GM12872 (cell line): ENCODE measurements at regions not wholly inside any gene's neighbourhood (a gene's known extent, or its start where the extent isn't known, plus 50 kb on each side); places are given as distances from the start of the nearest gene placed in this dataset.

Source experiments
- TF ChIP-seq, protein P1 (sequence below): IDR thresholded peaks from 3 replicates; pipeline ENCODE4 v1.5.1; 2011; ENCODE audit warnings: low read depth, mild to moderate bottlenecking, low read length, moderate library complexity; ENCODE audit not compliant: insufficient read depth

DNA sequence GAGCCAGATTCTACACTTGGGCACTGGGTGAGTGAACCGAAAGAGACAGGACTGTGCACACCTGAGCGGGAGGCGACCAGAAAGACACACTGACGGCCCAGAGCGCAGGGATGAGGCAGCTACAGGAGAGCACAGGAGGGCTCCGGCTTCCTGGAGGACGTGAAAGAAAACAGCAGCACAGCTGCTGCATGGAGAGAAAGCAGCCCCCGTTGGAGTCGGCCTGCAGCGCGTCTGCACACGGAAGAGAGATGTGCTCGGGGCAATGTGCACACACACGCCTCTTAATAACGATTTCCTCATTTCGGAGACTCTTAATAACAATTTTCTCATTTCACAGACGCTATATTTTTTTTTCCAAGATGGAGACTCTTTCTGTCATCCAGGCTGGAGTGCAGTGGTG is 160.4 kb downstream of the CTTN start:
- TF ChIP-seq, protein P1, sequence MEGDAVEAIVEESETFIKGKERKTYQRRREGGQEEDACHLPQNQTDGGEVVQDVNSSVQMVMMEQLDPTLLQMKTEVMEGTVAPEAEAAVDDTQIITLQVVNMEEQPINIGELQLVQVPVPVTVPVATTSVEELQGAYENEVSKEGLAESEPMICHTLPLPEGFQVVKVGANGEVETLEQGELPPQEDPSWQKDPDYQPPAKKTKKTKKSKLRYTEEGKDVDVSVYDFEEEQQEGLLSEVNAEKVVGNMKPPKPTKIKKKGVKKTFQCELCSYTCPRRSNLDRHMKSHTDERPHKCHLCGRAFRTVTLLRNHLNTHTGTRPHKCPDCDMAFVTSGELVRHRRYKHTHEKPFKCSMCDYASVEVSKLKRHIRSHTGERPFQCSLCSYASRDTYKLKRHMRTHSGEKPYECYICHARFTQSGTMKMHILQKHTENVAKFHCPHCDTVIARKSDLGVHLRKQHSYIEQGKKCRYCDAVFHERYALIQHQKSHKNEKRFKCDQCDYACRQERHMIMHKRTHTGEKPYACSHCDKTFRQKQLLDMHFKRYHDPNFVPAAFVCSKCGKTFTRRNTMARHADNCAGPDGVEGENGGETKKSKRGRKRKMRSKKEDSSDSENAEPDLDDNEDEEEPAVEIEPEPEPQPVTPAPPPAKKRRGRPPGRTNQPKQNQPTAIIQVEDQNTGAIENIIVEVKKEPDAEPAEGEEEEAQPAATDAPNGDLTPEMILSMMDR, result no peak

DNA sequence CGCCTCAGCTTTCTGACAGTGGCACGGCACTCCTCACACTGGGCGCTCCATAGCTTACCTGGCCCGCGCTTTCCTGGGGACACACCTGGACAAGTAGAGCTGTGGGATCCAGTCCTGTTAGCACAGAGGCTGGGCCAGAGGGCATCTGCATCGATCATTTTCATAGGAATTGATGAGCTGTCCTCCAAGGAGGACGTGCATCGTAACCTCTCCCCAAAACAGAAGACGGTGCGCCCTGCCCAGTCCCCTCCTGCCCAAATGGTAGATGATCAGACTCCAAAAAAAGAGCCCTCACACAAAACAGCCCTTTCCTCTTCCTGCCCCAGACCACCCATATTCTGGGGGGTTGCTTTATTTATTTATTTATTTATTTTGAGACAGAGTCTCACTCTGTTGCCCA is 161.2 kb downstream of the CTTN start:
- TF ChIP-seq, protein P1, result no peak

DNA sequence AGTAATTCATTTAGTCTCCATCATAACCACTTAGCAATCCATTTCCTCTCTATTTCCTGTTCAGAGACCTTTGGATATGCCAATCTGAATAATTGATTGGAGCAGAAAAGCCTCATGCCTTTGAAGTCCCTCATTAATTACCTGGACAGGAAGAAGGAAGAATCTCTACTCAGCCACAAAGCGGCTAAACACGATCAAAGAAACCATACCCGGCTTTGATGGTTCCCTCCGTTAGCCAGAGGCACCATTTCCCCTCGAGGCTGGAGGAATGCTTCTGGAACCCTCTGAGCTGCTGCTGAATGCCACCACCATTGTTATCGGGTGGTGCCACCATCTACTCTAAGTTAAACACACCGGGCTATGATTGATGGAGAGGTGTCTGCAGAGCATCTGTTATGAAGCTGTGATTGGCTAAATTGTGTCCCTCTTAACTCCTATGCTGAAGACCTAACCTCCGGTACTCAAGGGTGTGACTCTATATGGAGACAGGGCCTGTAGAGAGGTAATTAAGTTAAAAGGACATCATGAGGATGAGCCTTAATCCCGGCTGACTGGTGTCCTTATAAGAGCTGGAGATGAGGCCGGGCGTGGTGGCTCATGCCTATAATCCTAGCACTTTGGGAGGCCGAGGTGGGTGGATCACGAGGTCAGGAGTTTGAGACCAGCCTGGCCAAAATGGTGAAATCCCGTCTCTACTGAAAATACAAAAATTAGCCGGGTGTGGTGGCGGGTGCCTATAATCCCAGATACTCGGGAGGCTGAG is 168.6 kb downstream of the CTTN start:
- TF ChIP-seq, protein P1, result no peak

DNA sequence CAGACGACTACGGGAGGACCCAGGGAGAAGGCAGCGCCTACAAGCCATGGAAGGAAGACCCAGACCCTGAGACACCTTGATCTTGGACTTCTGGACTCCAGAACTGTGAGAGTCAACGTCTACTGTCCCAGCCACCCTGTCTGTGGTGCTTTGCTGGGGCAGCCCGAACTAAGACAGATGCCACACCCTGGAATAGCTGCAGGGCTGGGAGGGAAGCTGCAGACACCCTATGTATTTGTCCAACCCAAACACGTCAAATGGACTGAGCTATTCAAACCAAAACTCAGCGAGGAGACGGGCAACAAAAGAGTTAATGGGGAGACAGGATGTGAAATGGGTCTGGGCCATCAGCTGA is 169.3 kb downstream of the CTTN start:
- TF ChIP-seq, protein P1, result no peak

DNA sequence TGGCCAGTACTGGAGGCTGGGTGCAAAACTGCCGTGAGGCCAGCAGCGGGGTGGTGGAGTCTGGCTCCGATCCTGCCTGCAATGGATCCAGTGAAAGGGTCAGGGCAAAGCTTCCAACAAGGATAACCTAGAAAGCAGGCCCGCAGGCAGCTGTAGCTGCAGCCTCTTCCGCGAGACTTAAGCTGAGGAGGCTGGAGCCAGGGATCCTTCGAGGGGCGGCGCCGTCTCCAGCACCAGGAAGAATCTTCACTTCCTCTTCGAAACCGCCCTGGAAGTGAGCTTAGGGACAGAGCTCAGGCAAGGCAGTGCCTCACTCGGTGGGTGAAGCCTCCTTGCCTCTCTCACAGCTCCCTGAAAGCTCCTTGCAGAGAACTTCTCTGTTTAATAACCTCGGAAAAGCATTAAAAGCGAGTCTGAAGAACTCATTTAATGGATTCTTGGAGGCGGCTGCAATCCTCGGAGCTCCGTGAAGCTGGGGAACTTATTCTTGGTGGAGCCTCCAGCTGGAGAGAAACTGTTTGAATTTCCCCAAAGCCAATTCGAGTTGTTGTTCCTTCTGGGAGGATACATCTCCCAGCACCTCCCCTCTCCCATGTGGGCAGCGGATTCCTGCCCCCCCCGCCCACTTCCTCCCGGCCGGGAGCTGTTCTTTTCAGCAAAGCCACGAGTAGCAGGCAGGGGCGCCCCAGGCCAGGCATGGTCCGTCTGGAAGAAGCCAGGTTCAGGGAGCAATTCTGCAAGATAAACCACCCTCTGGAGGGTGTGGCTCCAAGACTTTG is 169.9 kb downstream of the CTTN start:
- TF ChIP-seq, protein P1, result no peak

DNA sequence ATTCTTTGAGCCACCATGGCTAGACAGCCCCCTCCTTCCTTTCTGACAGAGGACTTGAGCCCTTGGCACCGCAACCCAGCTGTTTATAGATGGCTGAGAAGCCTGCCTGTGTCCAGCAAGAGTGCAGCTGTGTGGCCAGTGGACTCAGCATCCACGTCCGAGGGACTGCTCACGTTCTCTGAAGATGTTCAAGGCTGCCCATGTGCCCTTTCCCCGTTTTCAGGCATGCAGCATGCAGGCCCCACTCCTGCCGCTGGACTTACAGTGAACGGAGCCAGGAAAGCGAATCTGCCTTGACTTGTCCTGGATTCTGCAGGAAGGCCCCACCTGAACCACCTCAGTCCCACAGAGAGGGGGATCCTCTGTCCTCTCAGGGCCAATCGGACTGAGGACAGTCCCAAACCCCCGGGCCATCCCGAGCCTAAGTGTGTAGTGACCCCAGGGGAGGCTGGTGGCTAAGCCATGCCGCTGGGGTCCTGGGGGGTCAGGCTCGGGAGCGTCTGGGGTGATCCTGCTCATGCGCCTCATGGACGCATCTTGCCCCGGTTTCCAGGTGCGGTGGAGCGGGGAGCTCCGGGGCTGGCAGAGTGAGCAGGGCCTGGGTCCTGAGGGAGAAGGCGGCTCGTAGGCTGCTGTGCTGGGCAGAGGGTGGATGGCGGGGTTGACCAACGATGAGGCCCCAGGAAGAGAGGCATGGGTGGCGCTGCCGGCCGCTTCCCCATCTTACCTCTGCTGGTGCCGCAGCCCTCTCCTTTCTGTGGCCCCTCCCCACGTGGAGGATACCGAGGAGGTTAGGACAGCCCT is 170.7 kb downstream of the CTTN start:
- TF ChIP-seq, protein P1, result no peak

DNA sequence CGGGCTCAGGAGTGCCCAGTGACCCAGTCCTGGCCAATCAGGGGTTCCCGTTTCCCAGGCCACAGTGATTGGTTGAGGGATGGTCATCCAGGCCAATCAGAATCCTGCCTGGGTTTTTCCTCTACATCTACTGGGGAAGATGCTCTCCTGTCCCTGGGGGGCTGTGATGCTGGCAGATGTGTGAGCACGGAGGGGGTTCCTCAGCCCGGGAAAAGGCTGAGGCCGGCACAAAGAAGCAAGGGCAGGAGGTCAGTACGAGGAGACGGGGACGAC is 171.2 kb downstream of the CTTN start:
- TF ChIP-seq, protein P1, result no peak
